WI38 (cell line): ENCODE measurements at regions not wholly inside any gene's neighbourhood (a gene's known extent, or its start where the extent isn't known, plus 50 kb on each side); places are given as distances from the start of the nearest gene placed in this dataset.
"Not testable (repeated sequence)": the region's sequence is repeated elsewhere in the genome, so short reads cannot be mapped to it uniquely, and the experiment has no call there.

Experiments used
- H3K4me3 ChIP-seq: 2 replicates; pipeline ENCODE4 v1.5.1; 2011; ENCODE audit warnings: low read depth, mild to moderate bottlenecking, control low read depth, low read length
- CTCF ChIP-seq: IDR thresholded peaks from 2 replicates; pipeline ENCODE4 v1.5.1; 2012; ENCODE audit warnings: low read depth, mild to moderate bottlenecking, control low read depth, low read length

GRCh38 chr7:115793958-115794702, 236.4 kb downstream of the TFEC start:
- no peak overlapping the region for H3K4me3 ChIP-seq
- TF ChIP-seq CTCF = no peak

GRCh38 chr7:115789901-115790300, 240.7 kb downstream of the TFEC start:
- TF ChIP-seq CTCF = no peak
- no peak overlapping the region for H3K4me3 ChIP-seq

GRCh38 chr7:115789473-115789872, 241.1 kb downstream of the TFEC start:
- H3K4me3 ChIP-seq = not testable (repeated sequence)

- H3K4me3 ChIP-seq = no peak overlapping the region
- TF ChIP-seq CTCF = no peak
These were observed 247.7 kb downstream of the TFEC start for GRCh38 chr7:115782696-115783490.

GRCh38 chr7:115779561-115779960, 251.0 kb downstream of the TFEC start:
- H3K4me3 ChIP-seq = no peak overlapping the region
- TF ChIP-seq CTCF = no peak

- no peak overlapping the region for H3K4me3 ChIP-seq
- no peak for TF ChIP-seq CTCF
These were observed 254.6 kb downstream of the TFEC start for GRCh38 chr7:115775981-115776380.

- no peak for TF ChIP-seq CTCF
- H3K4me3 ChIP-seq = no peak overlapping the region
These were observed 267.2 kb downstream of the TFEC start for GRCh38 chr7:115763347-115763746.
